HG03575 (cell line): ENCODE measurements at regions not wholly inside any gene's neighbourhood (a gene's known extent, or its start where the extent isn't known, plus 50 kb on each side); places are given as distances from the start of the nearest gene placed in this dataset.

ENCODE experiments used
- ATAC-seq: cut with Tn5 transposase; IDR thresholded peaks from one replicate; pipeline ENCODE4 v1.9.1; 2021; ENCODE audit not compliant: unreplicated experiment, insufficient number of reproducible peaks, low FRiP score; ENCODE audit errors: extremely low read depth

DNA sequence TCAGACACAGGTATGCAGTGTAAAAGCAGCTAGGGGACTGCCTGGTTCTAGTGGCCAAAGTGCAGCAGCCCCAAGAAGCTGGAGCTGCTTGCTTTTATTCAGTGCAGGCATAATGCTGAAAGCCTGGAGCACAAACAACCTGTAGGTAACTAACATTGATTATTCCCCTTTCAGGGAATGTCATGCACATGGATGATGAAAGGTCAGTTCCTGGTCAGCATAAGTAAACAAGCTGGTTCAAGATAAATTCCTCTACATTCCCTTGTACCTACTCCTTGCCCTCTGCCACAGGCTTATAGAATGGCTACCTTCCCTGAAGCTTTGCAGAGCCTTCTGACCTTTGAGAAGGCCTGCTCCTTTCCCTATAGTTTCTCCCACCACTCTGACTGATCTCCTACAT lies 1318.5 kb upstream of the ADGRL3 start:
- no peak for ATAC-seq

DNA sequence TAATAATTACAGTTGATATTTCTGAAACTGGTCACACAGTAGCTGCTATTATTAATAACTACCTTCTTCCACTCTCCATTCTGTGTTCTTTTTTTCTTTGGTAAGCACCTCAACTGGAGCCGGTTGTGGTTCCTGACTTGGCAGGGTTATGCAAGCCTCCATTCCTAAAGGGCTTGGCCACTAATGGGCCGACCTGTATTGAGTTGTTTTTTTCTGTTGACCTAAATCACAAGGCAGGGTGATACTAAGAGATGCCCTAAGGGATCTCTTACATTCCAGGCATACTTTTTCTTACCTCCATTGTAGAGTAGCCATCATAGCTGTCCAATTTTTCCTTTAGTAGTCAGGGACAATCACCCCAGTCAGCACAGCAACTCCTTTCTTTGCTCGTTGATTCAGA lies 1295.8 kb upstream of the ADGRL3 start:
- ATAC-seq = no peak

- ATAC-seq = no peak
These were observed 1279.7 kb upstream of the ADGRL3 start for GRCh38 chr4:59920416-59920815.

GRCh38 chr4:59925290-59925689 lies 1274.8 kb upstream of the ADGRL3 start:
- ATAC-seq = no peak

DNA sequence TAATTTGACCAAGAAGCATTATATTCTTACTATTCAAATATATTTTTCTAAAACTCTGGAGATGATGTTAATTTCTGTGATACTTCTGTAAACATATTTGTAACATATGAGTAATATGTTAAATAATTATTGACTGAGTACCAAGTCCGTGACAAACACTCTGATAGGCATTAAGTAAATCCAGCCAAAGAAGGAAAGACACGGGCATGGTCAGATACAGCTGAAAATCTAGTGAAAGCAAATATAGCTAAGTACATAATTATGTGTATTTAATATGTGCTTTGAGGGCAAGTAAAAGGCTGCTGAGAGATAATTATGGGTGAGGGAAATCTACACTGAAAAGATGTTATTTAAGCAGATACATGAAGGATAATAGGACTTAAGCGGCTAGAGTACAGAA lies 1263.6 kb upstream of the ADGRL3 start:
- no peak for ATAC-seq

DNA sequence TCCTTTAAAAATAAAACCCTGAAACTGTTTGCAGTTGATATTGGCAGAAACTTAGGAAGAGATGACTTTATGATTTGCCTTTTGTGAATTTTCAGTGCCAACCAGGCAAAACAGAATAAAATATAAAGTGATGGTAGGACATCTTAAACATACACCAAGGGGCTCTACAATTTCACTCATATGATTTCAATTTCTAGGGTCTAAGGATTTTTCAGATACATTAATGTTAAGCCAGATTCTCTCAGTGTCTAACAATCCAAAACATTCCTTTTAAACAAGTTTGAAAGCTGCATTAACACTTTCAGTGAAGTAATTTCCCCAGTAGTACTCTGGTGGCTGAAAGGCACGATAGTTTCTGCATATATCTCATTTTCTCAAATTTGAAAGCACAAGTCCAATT lies 1262.0 kb upstream of the ADGRL3 start:
- ATAC-seq = no peak

- no peak for ATAC-seq
These were observed 1254.8 kb upstream of the ADGRL3 start for GRCh38 chr4:59945277-59945676.

- ATAC-seq = no peak
These were observed 1254.4 kb upstream of the ADGRL3 start for GRCh38 chr4:59945716-59946115.

GRCh38 chr4:59956366-59956765 lies 1243.8 kb upstream of the ADGRL3 start:
- ATAC-seq = no peak

GRCh38 chr4:59960143-59960542 lies 1240.0 kb upstream of the ADGRL3 start:
- no peak for ATAC-seq

DNA sequence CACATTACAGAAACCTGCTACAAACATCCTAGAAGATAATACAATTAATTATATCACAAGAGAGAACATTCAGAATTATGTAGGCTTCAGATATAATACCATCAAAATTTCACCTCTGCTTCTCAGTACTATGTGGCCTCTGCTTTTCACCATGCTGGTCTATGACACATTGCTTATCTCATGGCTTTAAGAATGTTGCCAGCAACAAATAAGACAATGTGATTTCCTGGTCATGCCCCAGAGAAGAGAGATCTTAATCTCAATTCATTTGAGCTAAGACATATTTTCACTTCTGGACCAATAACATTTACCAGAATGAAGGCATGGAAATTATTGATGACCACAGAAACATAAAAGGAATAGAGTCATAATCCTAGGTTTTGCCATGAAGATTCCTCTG lies 1233.4 kb upstream of the ADGRL3 start:
- no peak for ATAC-seq

DNA sequence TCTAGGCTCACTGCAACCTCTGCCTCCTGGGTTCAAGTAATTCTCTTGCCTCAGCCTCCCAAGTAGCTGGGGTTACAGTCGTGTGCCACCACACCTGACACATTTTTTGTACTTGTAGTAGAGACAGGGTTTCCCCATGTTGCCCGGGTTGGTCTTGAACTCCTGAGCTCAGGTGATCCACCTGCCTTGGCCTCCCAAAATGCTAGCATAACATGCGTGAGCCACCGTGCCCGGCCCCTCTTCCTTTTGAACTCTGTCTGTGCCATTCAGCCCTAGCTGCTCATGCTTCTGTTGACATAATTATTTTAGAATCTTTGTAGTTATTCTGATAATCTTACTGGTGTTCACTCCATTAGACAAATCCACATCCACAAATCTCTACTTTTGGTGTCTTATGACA lies 1231.3 kb upstream of the ADGRL3 start:
- ATAC-seq = no peak

GRCh38 chr4:59969909-59970308 lies 1230.2 kb upstream of the ADGRL3 start:
- ATAC-seq = no peak

GRCh38 chr4:59971952-59972351 lies 1228.2 kb upstream of the ADGRL3 start:
- ATAC-seq = no peak

DNA sequence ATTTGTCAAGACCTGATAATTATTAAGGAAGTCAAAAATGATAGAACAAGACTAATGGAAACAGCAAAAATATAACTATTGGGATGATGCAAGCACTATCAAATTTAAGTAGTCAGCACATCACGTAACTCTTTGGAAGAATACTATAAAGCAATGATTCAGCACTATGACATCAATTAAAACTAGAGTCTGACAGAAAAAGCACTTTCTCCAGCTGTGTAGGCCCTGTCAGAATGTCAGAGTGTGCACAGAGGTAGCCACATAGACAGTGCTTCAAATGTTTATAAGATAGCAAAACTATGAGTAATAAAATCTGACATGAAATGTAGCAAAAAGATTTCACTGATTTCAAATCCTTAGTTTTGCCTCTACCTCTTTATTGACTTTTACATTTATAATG lies 1226.6 kb upstream of the ADGRL3 start:
- ATAC-seq = no peak

- ATAC-seq = no peak
These were observed 1221.1 kb upstream of the ADGRL3 start for GRCh38 chr4:59979061-59979460.

GRCh38 chr4:59983852-59984251 lies 1216.3 kb upstream of the ADGRL3 start:
- ATAC-seq = no peak

- no peak for ATAC-seq
These were observed 1212.8 kb upstream of the ADGRL3 start for GRCh38 chr4:59987289-59987688.

DNA sequence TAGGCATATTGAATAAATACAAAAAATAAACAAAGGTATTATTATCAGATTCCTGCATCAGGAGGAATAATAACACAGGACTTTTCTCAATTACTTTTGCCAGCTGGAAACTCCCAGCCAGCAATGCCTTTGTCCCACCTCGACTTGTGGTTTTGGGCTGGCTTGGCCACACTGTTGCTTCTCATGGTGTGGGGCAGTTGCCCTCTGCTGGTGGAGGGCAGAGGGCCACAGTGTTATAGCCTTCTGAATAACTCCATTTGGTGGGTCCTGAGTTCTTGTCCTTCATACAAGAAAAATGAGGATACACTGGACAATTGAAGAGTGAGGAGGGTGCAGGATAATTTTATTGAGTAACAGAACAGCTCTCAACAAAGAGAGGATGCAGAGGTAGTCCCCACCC lies 1206.0 kb upstream of the ADGRL3 start:
- no peak for ATAC-seq

- no peak for ATAC-seq
These were observed 1197.4 kb upstream of the ADGRL3 start for GRCh38 chr4:60002603-60003337.

DNA sequence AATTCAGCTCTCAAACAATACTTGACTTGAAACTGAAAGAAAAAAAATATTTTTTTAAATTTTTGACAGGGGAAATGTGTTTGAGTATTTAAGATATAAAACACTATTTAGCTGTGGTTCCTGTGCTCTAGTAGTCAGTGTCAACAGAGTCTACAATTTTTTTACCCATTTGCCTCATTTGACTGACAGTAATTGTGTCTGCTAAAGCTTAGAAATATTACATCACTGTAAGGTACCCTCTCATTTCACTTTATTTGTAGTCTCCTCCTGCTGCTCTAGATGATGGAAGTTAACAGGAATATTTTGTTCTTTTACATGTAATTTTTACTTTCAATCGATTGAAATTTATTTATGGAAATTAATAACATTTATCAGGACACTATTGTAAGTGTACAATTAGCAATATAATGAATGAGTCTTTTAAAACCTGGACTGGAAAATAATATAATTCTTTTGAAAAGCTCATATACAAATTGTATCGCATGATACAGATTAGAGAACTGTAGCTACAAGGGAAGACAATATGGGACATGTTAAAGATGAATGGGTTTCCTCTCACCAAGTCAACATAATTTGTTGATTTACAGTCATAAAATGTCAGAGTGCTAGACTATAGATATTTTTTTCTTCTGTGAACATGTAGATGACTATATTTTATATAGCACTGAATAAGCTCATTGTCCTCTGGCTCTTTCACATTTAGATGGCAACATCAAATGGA lies 1186.5 kb upstream of the ADGRL3 start:
- no peak for ATAC-seq
